Uterus (tissue), 3 donors: ENCODE measurements at regions not wholly inside any gene's neighbourhood (a gene's known extent, or its start where the extent isn't known, plus 50 kb on each side); places are given as distances from the start of the nearest gene placed in this dataset.

ENCODE experiments used
- DNase-seq, 2 donors: peaks; one replicate each; pipeline ENCODE4 v3.0.0-alpha.2; 2019 to 2020
- H3K27ac ChIP-seq, 2 donors: fragments of 200-600 bp; sonication (generic); 1 replicate in 1 of 2; 2 replicates in 1 of 2; pipeline ENCODE4 v1.5.1; 2016 to 2018
- H3K27me3 ChIP-seq, 2 donors: fragments of 200-600 bp; sonication (generic); one replicate each; pipeline ENCODE4 v1.5.1; 2018 to 2019; ENCODE audit warnings: control low read depth in 1 of 2
- H3K36me3 ChIP-seq, 2 donors: fragments of 200-600 bp; sonication (generic); one replicate each; pipeline ENCODE4 v1.5.1; 2019; ENCODE audit warnings: control low read depth in 1 of 2
- H3K4me1 ChIP-seq, 2 donors: fragments of 200-600 bp; sonication (generic); one replicate each; pipeline ENCODE4 v1.5.1; 2018 to 2019; ENCODE audit warnings: control low read depth in 1 of 2
- H3K4me3 ChIP-seq, 2 donors: fragments of 200-600 bp; sonication (generic); 1 replicate in 1 of 2; 2 replicates in 1 of 2; pipeline ENCODE4 v1.5.1; 2018 to 2019; ENCODE audit warnings: mild to moderate bottlenecking in 1 of 2
- H3K9me3 ChIP-seq, 2 donors: fragments of 200-600 bp; sonication (generic); one replicate each; pipeline ENCODE4 v1.5.1; 2019; ENCODE audit warnings: control low read depth in 1 of 2
- POLR2A ChIP-seq, 2 donors: fragments of 450-650 bp; IDR thresholded peaks; one replicate each; pipeline ENCODE4 v1.6.1; 2016; ENCODE audit warnings: antibody characterized with exemption in 2 of 2, mild to moderate bottlenecking in 1 of 2, moderate library complexity in 1 of 2
- intact Hi-C: fragments of 100-400 bp; cut with DNase I; formaldehyde crosslinking; loops from one replicate; pipeline ENCODE4 v1.15.1; 2023; ENCODE audit warnings: low total_unique reads
- TF ChIP-seq, protein P1 (sequence below), 4 experiments: fragments of 200-600 bp in 2 of 4; fragments of 450-650 bp in 2 of 4; sonication (generic) in 2 of 4; IDR thresholded peaks; one replicate each; pipeline ENCODE4 v1.5.1; 2016 to 2019; ENCODE audit warnings: antibody characterized with exemption in 4 of 4, mild to moderate bottlenecking in 2 of 4, moderate library complexity in 1 of 4
- donor health status: DM: yes; HTN: yes; CAD: no.

DNA sequence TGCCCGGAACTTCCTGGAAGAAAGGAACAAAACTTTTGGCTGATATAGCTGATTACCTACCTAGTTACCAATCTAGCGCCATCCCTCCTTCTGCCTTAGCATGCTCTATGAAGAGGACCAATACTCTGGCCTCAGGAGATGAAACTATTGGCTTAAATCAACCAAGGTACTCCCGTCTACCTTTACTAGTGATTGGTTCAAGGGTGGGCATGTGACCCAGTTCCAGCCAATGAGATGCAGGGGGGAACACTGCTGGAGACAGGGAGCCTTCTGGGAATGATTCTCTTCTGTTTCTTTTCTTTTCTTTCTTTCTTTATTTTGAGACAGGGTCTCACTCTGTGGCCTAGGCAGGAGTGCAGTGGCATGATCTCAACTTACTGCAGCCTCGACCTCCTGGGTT lies 72.6 kb upstream of the CCDC167 start:
- H3K27me3 ChIP-seq: no peaks in the 10 kb centered on the region
- H3K36me3 ChIP-seq: no peaks in the 10 kb centered on the region
- no peaks in the 10 kb centered on the region for H3K4me1 ChIP-seq
- no peak overlapping the region for H3K4me3 ChIP-seq
- H3K27ac ChIP-seq: no peak overlapping the region
- intact Hi-C loops: no loop called here
- DNase-seq: no peak
- TF ChIP-seq POLR2A (IDR thresholded peaks at IDR 0.05): no peak
- TF ChIP-seq, protein P1, sequence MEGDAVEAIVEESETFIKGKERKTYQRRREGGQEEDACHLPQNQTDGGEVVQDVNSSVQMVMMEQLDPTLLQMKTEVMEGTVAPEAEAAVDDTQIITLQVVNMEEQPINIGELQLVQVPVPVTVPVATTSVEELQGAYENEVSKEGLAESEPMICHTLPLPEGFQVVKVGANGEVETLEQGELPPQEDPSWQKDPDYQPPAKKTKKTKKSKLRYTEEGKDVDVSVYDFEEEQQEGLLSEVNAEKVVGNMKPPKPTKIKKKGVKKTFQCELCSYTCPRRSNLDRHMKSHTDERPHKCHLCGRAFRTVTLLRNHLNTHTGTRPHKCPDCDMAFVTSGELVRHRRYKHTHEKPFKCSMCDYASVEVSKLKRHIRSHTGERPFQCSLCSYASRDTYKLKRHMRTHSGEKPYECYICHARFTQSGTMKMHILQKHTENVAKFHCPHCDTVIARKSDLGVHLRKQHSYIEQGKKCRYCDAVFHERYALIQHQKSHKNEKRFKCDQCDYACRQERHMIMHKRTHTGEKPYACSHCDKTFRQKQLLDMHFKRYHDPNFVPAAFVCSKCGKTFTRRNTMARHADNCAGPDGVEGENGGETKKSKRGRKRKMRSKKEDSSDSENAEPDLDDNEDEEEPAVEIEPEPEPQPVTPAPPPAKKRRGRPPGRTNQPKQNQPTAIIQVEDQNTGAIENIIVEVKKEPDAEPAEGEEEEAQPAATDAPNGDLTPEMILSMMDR (IDR thresholded peaks at IDR 0.05): no peak
- H3K9me3 ChIP-seq: no peaks in the 10 kb centered on the region

DNA sequence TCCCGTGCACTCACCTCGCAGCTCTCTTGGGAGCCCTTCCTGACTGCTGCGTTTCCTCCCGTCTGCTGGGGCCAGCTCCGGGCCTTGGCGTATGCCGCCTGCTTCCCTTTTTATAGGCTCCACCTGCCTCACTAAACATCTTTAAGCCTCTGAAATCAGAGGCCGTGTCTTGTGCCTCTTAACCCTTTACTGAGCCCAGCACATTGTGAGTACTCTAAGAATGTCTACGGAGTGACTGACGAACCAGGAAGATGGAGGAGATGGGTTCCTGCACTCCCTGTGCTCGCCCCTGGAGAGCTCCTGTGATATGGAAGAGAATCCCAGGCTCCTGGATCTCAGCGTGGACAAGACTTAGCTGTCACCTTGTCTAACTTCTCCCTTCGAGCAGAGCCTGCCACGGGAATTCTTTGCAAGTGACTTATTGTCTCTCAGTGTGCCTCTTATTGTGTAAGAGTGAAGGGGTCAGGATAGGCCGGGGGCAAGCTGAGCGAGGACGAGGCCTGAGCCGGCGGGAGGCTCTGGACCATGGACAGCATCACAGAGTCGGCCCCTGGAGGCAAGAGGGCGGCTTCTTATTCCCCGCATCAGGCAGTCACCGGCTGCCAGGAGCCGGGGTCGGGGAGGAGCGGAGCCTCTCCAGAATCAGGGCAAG lies 70.9 kb upstream of the CCDC167 start:
- Histone ChIP-seq H3K4me1 (no peaks in the 10 kb centered on the region), H3K27ac (no peak overlapping the region)

DNA sequence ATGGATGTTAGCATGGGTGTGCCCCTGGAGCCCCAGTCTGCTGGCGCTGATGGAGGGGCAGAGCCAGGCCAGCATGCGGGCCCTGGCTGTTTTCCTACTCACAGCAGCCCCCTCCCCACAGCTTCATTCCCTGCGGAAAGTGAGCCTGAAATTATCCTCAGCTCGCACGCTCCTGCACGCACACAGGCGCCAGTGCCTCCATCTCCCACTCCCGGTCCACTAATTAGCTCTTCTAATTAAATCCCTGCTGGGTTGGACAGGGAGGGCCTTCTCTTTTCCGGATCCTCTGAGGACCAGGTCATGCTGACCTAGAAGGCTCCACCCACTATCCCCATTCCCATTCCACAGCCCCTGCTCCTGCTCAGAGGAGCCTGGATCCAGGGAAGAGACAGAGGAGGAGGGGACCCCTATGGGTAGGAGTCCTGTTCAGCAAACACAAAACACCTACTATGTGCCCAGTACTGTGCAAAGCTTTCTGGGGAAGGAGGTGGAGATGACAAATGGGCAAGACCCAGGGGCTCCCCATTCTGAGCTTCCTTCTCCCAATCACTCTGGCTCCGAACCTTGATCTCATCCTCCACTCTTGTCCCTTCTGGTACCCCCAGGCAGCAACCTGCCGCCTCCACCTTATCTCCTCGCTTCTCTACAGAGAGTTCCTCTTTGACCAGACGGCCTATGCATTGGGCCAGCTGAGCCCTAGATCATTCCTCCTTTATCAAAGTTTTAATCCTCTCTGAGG lies 70.2 kb upstream of the CCDC167 start:
- no peaks in the 10 kb centered on the region for H3K27me3 ChIP-seq
- intact Hi-C loops: no loop called here

More for the DNA sequence above, 70.9 kb upstream of the CCDC167 start:
- H3K27me3 ChIP-seq: no peaks in the 10 kb centered on the region
- intact Hi-C loops: no loop called here
- H3K4me3 ChIP-seq: no peak overlapping the region
- H3K9me3 ChIP-seq: no peaks in the 10 kb centered on the region
- no peaks in the 10 kb centered on the region for H3K36me3 ChIP-seq
- DNase-seq: no peak
- TF ChIP-seq, protein P1 (IDR thresholded peaks at IDR 0.05): no peak
- no peak for TF ChIP-seq POLR2A (IDR thresholded peaks at IDR 0.05)

DNA sequence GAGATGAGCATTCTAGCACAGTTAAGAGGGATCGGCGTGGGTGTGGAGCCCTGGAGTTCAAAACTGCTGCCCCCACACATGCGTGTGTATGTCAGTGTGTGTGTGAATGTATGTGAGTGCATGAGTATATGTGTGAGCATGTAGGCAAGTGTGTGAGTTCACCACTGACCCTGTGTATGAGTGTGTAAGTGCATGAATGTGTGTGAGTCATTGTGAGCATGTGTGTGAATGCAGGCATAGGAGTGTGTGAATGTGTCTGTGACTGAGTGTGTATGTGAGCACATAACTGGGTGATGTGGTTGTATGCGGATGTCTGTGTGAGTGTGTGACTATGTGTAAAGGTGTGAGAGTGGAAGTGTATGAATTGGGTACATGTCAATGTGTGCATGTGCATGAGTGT lies 69.6 kb upstream of the CCDC167 start:
- no peaks in the 10 kb centered on the region for H3K4me1 ChIP-seq
- TF ChIP-seq, protein P1 (IDR thresholded peaks at IDR 0.05): no peak
- TF ChIP-seq POLR2A (IDR thresholded peaks at IDR 0.05): no peak
- no peak overlapping the region for H3K27ac ChIP-seq
- no peaks in the 10 kb centered on the region for H3K36me3 ChIP-seq
- H3K9me3 ChIP-seq: no peaks in the 10 kb centered on the region
- DNase-seq: no peak
- H3K4me3 ChIP-seq: no peak overlapping the region
- intact Hi-C loops: no loop called here
- H3K27me3 ChIP-seq: no peaks in the 10 kb centered on the region

More for the DNA sequence above, 70.2 kb upstream of the CCDC167 start:
- no peaks in the 10 kb centered on the region for H3K4me1 ChIP-seq
- DNase-seq: no peak
- H3K27ac ChIP-seq: no peak overlapping the region
- H3K9me3 ChIP-seq: no peaks in the 10 kb centered on the region
- H3K4me3 ChIP-seq: no peak overlapping the region
- no peaks in the 10 kb centered on the region for H3K36me3 ChIP-seq
- TF ChIP-seq, protein P1 (IDR thresholded peaks at IDR 0.05): no peak
- TF ChIP-seq POLR2A (IDR thresholded peaks at IDR 0.05): no peak

DNA sequence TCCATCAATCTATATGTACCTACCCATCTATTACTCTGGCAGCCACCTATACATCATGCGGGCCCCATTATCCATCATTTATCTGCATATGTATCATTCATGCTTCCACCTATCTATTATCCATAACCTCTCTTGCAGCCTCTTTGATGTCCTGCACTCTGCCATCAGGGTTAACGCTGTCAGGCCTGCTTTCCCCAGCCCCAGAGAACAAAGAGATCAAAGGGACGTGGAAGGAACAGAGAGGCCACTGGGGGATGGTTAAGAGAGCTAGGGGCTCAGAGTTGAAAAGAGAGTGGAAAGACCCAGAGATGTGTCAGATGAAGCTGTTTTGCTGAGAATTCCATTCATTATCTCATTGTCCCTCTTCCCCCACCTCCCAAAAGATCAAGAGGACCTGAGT lies 67.3 kb upstream of the CCDC167 start:
- H3K9me3 ChIP-seq: no peaks in the 10 kb centered on the region
- H3K4me1 ChIP-seq: no peaks in the 10 kb centered on the region
- no peaks in the 10 kb centered on the region for H3K36me3 ChIP-seq
- H3K27me3 ChIP-seq: no peaks in the 10 kb centered on the region
- H3K4me3 ChIP-seq: no peak overlapping the region
- intact Hi-C loops: no loop called here
- TF ChIP-seq, protein P1 (IDR thresholded peaks at IDR 0.05): no peak
- TF ChIP-seq POLR2A (IDR thresholded peaks at IDR 0.05): no peak
- no peak for DNase-seq
- no peak overlapping the region for H3K27ac ChIP-seq
